Liver (tissue), 8 donors: ENCODE measurements at regions not wholly inside any gene's neighbourhood (a gene's known extent, or its start where the extent isn't known, plus 50 kb on each side); places are given as distances from the start of the nearest gene placed in this dataset.

Experiments used
- DNase-seq: peaks from one replicate; pipeline ENCODE4 v3.0.0-alpha.2; 2017; ENCODE audit warnings: low spot score
- H3K27ac ChIP-seq, 2 donors: one replicate each; pipeline ENCODE4 v1.7.0; 2013; ENCODE audit warnings: inconsistent platforms in 2 of 2, low read length in 2 of 2, control low read depth in 1 of 2, low read depth in 1 of 2, mild to moderate bottlenecking in 1 of 2
- H3K27me3 ChIP-seq, 4 donors: one replicate each; pipeline versions ENCODE4 v1.6.1 to v1.7.0; 2013; ENCODE audit warnings: low read length in 3 of 4, inconsistent platforms in 1 of 4, mild to moderate bottlenecking in 1 of 4, moderate library complexity in 1 of 4; ENCODE audit not compliant: control insufficient read depth in 4 of 4, insufficient read depth in 4 of 4
- H3K36me3 ChIP-seq, 4 donors: one replicate each; pipeline versions ENCODE4 v1.6.1 to v1.7.0; 2013; ENCODE audit warnings: low read length in 3 of 4, mild to moderate bottlenecking in 3 of 4, low read depth in 1 of 4, moderate library complexity in 1 of 4; ENCODE audit not compliant: control insufficient read depth in 4 of 4, insufficient read depth in 3 of 4
- H3K4me1 ChIP-seq, 4 donors: one replicate each; pipeline versions ENCODE4 v1.6.1 to v1.7.0; 2013; ENCODE audit warnings: low read length in 3 of 4, mild to moderate bottlenecking in 3 of 4, moderate library complexity in 1 of 4; ENCODE audit not compliant: control insufficient read depth in 4 of 4, insufficient read depth in 4 of 4
- H3K4me3 ChIP-seq, 3 donors: one replicate each; pipeline versions ENCODE4 v1.6.1 to v1.7.0; 2013; ENCODE audit warnings: low read length in 3 of 3, control low read depth in 1 of 3, low read depth in 1 of 3, mild to moderate bottlenecking in 1 of 3
- H3K9ac ChIP-seq, 2 donors: one replicate each; pipeline ENCODE4 v1.7.0; 2013; ENCODE audit warnings: low read length in 2 of 2, mild to moderate bottlenecking in 2 of 2, moderate library complexity in 2 of 2, control low read depth in 1 of 2, low read depth in 1 of 2
- H3K9me3 ChIP-seq, 4 donors: one replicate each; pipeline versions ENCODE4 v1.6.1 to v1.7.0; 2013; ENCODE audit warnings: low read length in 3 of 4; ENCODE audit not compliant: control insufficient read depth in 4 of 4
- EGR1 ChIP-seq, 2 donors: IDR thresholded peaks; 2 replicates each; pipeline ENCODE4 v1.6.1; 2016 to 2018; ENCODE audit warnings: antibody characterized with exemption in 2 of 2, low read depth in 2 of 2
- FOXA2 ChIP-seq: IDR thresholded peaks from 2 replicates; pipeline ENCODE4 v1.6.1; 2016; ENCODE audit warnings: antibody characterized with exemption
- HNF4G ChIP-seq: IDR thresholded peaks from 2 replicates; pipeline ENCODE4 v1.6.1; 2016; ENCODE audit warnings: antibody characterized with exemption
- JUND ChIP-seq, 2 donors: IDR thresholded peaks; 2 replicates each; pipeline ENCODE4 v1.6.1; 2016; ENCODE audit warnings: antibody characterized with exemption in 2 of 2
- NR2F2 ChIP-seq: IDR thresholded peaks from 2 replicates; pipeline ENCODE4 v1.6.1; 2016; ENCODE audit warnings: antibody characterized with exemption
- RXRA ChIP-seq, 2 donors: IDR thresholded peaks; 2 replicates each; pipeline ENCODE4 v1.6.1; 2017 to 2018; ENCODE audit warnings: antibody characterized with exemption in 2 of 2, mild to moderate bottlenecking in 1 of 2
- SP1 ChIP-seq: IDR thresholded peaks from 2 replicates; pipeline ENCODE4 v1.6.1; 2018; ENCODE audit warnings: antibody characterized with exemption, mild to moderate bottlenecking
- TAF1 ChIP-seq: conservative IDR thresholded peaks from 2 replicates; pipeline ENCODE4 v1.6.1; 2016; ENCODE audit warnings: antibody characterized with exemption, mild to moderate bottlenecking
- YY1 ChIP-seq: IDR thresholded peaks from 2 replicates; pipeline ENCODE4 v1.6.1; 2016; ENCODE audit warnings: antibody characterized with exemption, mild to moderate bottlenecking
- WGBS: extraction: QIAGEN DNeasy Blood & Tissue Kit; methylation state at CpG from one replicate; pipeline ENCODE4 v1.1.7; 2013; 5-methylcytosine and 5-hydroxymethylcytosine counted together
- TF ChIP-seq, protein P1 (sequence below): fragments of 150-350 bp; IDR thresholded peaks from 2 replicates; pipeline ENCODE4 v1.5.1; 2017; ENCODE audit warnings: improper control_type of control experiment, low read depth, low read length; ENCODE audit not compliant: missing input control
- TF ChIP-seq, protein P2 (sequence below): IDR thresholded peaks from 2 replicates; pipeline ENCODE4 v1.6.1; 2016; ENCODE audit warnings: antibody characterized with exemption, mild to moderate bottlenecking
- donor health status: healthy.
- donor health status: healthy.
- donor health status: healthy.
- donor health status: healthy.
- donor health status: healthy.

DNA sequence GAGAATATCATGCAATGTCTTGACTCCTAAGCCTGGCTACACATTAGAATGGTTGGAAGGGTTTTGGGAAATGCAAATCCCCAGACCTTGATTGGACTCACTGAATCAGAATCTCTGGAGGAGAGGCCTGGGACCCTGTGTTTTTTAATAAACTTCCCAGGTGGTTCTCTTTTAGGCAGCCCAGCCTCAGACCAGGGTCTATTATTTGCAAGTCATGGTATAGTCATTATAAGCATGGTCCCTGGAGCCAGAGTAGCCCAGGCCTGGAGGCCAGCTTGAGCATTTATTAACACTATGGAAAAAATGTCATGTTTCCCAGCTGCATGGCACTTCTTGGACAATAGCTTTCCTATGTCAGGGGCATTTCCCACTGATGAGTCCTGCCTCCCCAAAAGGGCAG lies 266.9 kb downstream of the NPIPA8 start:
- no peak for TF ChIP-seq NR2F2

DNA sequence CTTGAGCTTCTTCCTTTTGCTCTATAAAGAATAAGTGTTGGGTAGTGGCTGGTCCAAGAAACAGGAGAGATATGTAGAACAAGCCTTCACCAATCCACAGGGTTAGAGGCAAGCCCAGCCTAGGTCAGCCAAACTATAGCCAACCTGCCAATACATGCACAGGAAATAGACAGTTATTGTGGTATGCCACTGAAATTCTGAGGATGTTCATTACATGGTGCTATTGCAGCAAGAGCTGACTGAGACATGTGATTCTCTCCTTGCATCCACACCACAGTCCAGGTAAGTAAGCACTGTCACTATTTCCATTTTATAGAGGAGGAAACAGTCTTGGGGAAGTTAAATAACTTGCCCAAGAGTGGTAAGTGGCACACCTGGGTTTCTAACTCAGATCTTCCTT lies 268.1 kb downstream of the NPIPA8 start:
- Histone ChIP-seq H3K4me3 (no peak overlapping the region), H3K9me3 (peaks cover 0 to 3% (median 0%) of the 10 kb centered on the region in 4 donors), H3K27ac (no peak overlapping the region), H3K27me3 (peaks cover 0 to 2% (median 0%) of the 10 kb centered on the region in 4 donors), H3K4me1 (no peaks in the 10 kb centered on the region), H3K9ac (no peak overlapping the region), H3K36me3 (no peaks in the 10 kb centered on the region)
- TF ChIP-seq, protein P1, sequence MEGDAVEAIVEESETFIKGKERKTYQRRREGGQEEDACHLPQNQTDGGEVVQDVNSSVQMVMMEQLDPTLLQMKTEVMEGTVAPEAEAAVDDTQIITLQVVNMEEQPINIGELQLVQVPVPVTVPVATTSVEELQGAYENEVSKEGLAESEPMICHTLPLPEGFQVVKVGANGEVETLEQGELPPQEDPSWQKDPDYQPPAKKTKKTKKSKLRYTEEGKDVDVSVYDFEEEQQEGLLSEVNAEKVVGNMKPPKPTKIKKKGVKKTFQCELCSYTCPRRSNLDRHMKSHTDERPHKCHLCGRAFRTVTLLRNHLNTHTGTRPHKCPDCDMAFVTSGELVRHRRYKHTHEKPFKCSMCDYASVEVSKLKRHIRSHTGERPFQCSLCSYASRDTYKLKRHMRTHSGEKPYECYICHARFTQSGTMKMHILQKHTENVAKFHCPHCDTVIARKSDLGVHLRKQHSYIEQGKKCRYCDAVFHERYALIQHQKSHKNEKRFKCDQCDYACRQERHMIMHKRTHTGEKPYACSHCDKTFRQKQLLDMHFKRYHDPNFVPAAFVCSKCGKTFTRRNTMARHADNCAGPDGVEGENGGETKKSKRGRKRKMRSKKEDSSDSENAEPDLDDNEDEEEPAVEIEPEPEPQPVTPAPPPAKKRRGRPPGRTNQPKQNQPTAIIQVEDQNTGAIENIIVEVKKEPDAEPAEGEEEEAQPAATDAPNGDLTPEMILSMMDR, result no peak
- TF ChIP-seq HNF4G, result no peak
- TF ChIP-seq, protein P2, sequence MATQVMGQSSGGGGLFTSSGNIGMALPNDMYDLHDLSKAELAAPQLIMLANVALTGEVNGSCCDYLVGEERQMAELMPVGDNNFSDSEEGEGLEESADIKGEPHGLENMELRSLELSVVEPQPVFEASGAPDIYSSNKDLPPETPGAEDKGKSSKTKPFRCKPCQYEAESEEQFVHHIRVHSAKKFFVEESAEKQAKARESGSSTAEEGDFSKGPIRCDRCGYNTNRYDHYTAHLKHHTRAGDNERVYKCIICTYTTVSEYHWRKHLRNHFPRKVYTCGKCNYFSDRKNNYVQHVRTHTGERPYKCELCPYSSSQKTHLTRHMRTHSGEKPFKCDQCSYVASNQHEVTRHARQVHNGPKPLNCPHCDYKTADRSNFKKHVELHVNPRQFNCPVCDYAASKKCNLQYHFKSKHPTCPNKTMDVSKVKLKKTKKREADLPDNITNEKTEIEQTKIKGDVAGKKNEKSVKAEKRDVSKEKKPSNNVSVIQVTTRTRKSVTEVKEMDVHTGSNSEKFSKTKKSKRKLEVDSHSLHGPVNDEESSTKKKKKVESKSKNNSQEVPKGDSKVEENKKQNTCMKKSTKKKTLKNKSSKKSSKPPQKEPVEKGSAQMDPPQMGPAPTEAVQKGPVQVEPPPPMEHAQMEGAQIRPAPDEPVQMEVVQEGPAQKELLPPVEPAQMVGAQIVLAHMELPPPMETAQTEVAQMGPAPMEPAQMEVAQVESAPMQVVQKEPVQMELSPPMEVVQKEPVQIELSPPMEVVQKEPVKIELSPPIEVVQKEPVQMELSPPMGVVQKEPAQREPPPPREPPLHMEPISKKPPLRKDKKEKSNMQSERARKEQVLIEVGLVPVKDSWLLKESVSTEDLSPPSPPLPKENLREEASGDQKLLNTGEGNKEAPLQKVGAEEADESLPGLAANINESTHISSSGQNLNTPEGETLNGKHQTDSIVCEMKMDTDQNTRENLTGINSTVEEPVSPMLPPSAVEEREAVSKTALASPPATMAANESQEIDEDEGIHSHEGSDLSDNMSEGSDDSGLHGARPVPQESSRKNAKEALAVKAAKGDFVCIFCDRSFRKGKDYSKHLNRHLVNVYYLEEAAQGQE, result no peak
- no peak for TF ChIP-seq YY1
- no peak for TF ChIP-seq JUND (IDR thresholded peaks at IDR 0.05)
- TF ChIP-seq EGR1 (IDR thresholded peaks at IDR 0.05; ENCODE audit: low read depth in 2 of 2), result no peak
- TF ChIP-seq FOXA2, result no peak
- no peak for TF ChIP-seq NR2F2
- no peak for TF ChIP-seq TAF1
- TF ChIP-seq SP1, result no peak
- no peak for TF ChIP-seq RXRA (IDR thresholded peaks at IDR 0.05)
- DNase-seq, result no peak

More for the DNA sequence above, 266.9 kb downstream of the NPIPA8 start:
- no peak overlapping the region for H3K4me3 ChIP-seq
- H3K36me3 ChIP-seq, result no peaks in the 10 kb centered on the region
- DNase-seq, result no peak
- no peak overlapping the region for H3K27ac ChIP-seq
- peaks cover 0 to 2% (median 0%) of the 10 kb centered on the region in 4 donors for H3K27me3 ChIP-seq
- no peak overlapping the region for H3K9ac ChIP-seq
- H3K4me1 ChIP-seq, result no peaks in the 10 kb centered on the region
- H3K9me3 ChIP-seq, result peaks cover 0 to 3% (median 0%) of the 10 kb centered on the region in 4 donors

DNA sequence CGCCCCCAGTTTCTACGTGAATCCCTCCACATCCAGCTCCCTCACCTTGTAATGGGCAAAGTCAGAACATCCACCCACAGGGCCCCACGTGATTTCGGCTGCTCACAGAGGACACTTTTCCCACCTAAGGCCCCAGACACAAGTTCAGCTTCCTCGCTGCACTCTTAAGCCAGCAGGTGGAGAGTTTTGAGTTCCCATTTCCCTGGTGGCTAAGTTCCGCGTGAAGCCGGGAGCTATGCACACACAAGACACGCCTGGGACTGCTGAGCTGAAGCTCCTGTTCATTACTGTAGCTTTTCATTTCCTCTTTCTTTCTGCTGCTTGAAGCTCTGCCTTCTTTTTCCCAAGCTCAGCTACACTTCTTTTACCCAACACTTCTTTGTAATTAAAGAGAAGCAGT lies 273.8 kb downstream of the NPIPA8 start:
- TF ChIP-seq TAF1 (no peak), NR2F2 (no peak), EGR1 (IDR thresholded peaks at IDR 0.05; ENCODE audit: low read depth in 2 of 2) (no peak), FOXA2 (no peak)
- Histone ChIP-seq H3K27me3 (no peaks in the 10 kb centered on the region), H3K36me3 (no peaks in the 10 kb centered on the region), H3K9me3 (peaks cover 0 to 3% (median 0%) of the 10 kb centered on the region in 4 donors), H3K9ac (no peak overlapping the region), H3K4me1 (no peaks in the 10 kb centered on the region), H3K27ac (no peak overlapping the region), H3K4me3 (no peak overlapping the region)
- DNase-seq, result no peak
- WGBS, result 56% methylated on average over 9 of the region's 9 CpGs
